GM19324 (cell line): ENCODE measurements at regions not wholly inside any gene's neighbourhood (a gene's known extent, or its start where the extent isn't known, plus 50 kb on each side); places are given as distances from the start of the nearest gene placed in this dataset.

Experiments
- ATAC-seq: cut with Tn5 transposase; IDR thresholded peaks from one replicate; pipeline ENCODE4 v1.9.1; 2021; ENCODE audit warnings: mild to moderate bottlenecking, moderate library complexity; ENCODE audit not compliant: unreplicated experiment, low FRiP score

- ATAC-seq, result no peak
Observed at GRCh38 chr5:158278216-158278925, 419.4 kb upstream of the CLINT1 start.

- ATAC-seq, result no peak
Observed at GRCh38 chr5:158277276-158277675, 418.3 kb upstream of the CLINT1 start.

GRCh38 chr5:158276692-158277091, 417.7 kb upstream of the CLINT1 start:
- no peak for ATAC-seq

- no peak for ATAC-seq
Observed at GRCh38 chr5:158275511-158275910, 416.6 kb upstream of the CLINT1 start.

GRCh38 chr5:158273035-158273434, 414.1 kb upstream of the CLINT1 start:
- no peak for ATAC-seq

DNA sequence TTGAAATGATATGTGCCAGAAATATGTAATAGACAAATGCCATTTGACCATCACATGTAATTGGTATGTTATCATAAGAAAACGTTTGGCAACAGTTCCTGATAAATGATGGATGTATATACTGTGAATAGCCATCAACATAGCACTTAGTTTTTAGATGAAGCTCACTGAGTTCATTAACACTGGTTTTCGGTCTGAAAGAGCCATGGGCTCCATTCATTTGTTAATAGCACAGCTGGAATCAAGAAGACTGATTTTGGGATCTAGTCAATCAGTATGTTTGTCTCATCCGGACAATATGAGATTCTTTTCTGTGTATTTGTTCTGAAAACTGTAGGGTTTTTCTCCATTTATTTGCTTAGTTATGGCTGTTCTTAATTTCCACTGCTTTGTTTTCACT, 413.5 kb upstream of the CLINT1 start:
- ATAC-seq, result no peak

DNA sequence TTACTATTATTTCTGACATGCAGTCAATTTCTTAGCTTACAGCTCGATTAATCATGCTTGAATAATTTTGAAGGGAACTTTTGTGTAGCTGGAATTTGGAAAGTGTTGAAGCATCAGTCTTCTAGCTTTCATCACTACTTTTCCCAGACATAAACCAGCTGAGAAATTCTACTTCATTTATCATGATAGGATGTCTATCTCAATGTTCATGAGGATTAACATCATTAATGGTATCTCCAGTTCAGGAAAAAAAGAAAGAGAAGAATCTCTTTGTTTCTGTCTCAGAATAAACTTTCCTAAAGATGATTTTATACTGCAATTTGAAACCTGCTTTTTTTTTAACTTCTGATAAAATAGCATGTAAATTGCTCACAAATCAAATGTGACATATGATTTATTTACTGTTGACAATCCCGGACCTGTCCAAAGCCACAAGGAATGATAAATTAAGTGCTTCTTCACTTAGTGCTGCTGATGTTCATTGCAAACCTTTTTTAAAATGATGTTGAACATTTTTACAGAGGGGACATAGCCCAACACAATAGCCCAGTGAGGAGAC, 412.1 kb upstream of the CLINT1 start:
- ATAC-seq, result no peak

GRCh38 chr5:158268286-158268685, 409.3 kb upstream of the CLINT1 start:
- no peak for ATAC-seq

DNA sequence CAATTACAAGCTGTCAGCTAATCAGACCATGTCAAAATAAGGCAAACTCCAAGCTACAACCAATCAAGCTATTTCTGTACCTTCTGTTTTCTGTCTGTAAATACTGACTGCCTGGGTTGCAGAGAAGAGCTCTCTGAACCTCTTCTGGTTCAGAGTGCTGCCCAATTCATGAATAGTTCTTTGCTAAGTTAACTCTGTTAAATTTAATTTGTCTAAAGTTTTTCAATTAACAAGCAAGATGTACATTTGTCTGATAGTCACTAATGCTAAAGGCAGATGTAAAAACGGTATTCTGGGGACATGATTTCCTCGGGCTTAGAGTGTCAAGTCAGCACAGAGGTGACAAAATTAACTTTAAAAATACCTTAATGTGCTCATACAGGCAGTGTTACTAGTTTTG, 408.3 kb upstream of the CLINT1 start:
- no peak for ATAC-seq

GRCh38 chr5:158265931-158266700, 407.2 kb upstream of the CLINT1 start:
- no peak for ATAC-seq

DNA sequence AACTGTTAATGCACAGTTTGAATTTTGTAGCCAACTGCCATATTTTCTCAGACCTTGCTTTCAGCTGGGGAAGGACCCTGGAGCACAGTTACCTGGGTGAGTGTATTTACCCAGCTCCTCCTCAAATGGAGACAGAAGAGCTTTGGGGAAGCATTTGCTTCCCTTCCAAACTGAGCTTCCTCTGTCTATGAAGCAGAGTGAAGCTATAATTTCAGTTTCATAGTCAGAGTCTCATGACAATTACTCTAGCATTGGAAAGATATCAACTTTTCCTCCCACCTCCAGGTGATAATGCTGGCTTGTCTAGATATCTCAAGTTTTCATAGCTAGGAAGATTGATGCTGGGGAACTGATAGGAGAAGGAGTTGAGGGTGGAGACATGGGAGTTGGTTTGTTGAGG, 406.4 kb upstream of the CLINT1 start:
- no peak for ATAC-seq

DNA sequence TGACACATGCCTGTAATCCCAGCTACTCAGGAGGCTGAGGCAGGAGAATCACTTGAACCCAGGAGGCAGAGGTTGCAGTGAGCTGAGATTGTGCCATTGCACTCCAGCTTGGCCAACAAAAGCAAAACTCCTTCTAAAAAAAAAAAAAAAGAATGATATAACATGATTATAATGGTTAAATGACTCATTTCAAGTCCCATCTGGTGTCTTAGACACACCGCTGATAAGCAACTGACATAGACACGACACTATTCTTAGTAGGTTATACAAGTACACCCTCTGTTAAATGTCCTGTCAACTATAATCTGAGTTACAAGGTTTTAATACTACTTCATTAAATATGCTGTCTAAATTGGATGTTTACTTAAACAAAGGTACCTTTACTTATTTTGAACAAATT, 405.3 kb upstream of the CLINT1 start:
- no peak for ATAC-seq

DNA sequence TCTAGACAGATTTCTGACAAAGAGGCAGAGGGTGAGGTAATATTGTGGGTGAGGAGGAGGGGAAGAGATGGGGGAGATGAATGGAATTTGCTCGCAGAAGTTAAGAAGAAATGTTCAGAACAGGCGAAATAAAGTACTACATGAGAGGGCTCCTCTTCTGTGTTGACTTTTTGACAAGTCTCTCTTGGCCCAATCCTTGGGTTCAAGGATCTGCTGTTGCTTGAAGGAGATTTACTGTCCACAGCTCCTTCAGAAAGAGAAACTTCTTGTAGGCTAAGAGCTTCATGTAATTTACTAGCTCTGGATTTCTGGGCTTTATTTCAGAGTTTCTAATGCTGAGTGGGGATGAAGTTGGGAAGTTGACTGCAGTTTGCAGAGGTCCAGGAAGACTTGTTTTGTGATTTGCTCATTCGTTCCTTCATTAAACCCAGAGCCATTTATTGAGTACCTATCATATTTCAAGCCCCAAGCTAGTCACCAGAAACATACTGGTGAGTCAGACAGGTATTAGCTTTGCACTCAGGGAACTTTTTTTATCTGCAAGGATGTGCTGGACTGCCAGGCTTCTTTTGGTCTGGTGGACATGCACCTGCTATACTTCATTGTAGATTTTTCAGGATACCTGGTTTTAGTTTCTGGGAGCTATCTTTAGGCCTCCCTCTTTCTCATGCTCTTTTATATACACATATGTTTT, 402.9 kb upstream of the CLINT1 start:
- no peak for ATAC-seq

DNA sequence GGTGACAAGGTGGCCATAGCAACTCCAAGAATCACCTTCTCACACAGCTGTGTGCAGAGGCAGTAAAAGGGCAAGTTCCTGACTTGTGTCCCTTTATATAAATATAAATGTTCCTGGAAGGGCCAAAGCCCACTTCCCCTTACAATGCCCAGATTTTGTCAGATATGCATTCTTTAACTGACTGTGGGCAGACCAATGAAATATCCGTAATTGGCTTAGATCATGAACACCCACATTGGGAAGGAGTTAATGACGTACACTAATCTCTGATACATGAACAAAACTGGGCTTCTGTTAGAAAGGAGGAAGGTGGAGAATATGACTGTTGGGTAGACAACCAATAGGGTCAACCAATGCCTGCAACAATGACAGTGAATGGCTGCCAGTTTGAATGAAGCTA, 397.2 kb upstream of the CLINT1 start:
- ATAC-seq, result no peak

GRCh38 chr5:158255609-158256008, 396.7 kb upstream of the CLINT1 start:
- no peak for ATAC-seq

- ATAC-seq, result no peak
Observed at GRCh38 chr5:158246661-158247060, 387.7 kb upstream of the CLINT1 start.

- no peak for ATAC-seq
Observed at GRCh38 chr5:158245513-158245912, 386.6 kb upstream of the CLINT1 start.

- ATAC-seq, result no peak
Observed at GRCh38 chr5:158244882-158245281, 385.9 kb upstream of the CLINT1 start.

DNA sequence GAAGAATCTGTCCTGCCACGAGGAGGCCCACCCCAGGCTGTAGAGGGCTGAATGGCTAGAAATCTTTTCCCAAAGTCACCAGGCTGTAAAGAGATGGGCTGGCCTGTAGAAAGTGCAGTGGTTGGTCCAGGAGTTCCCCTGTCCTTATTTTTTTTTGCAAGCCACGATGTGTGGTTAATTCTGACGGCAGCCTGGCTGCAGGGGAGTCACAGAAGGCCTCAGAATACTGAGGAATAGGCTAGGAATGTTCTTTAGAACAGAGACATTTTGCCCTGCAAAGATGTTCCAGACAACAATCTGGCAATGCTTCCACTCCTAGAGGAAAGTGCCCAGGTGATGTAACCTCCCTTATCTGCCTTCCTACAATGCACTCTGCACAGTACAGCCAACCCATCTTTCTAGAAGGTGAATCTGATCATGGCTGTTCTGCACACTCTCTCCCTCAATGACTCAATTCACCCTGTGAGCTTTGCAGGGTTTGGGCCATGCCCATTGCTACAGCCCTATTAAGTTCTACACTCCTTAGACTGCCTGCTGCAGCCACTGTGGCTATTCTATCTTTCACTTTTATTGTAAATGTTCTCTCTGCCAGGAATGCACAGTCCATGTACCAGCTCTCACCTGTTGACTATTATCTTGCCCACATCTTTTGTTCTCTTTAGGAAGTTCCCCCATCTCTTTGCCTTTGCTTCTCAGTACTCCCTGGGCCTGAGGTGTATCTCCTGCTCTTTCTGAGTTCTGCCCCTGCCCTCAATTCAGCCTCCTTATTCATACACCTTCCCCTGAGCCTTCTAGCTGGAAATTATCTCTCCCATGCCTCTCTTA, 377.8 kb upstream of the CLINT1 start:
- ATAC-seq, result no peak

DNA sequence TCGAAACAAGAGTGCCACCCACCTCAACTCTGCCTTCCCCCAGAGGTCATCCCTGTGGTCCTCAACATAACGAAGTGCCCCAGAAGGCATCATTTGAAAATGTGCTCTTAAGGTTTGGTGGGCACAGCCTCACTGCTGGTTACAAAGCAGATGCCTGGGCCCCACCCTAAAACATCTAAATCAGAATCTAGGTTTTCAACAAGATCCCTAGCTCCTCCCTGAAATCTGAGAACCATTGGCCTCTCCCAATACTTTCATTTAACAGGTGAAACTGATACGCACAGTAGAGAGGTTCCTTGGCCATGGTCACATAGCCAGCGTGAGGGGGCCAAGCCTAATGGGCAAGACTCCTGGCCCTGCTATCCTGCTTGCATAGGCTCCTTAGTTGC, 376.2 kb upstream of the CLINT1 start:
- no peak for ATAC-seq
